ENCODE measurements at regions not wholly inside any gene's neighbourhood (a gene's known extent, or its start where the extent isn't known, plus 50 kb on each side); places are given as distances from the start of the nearest gene placed in this dataset.

GRCh38 chr13:22717036-22717435 is 463.7 kb upstream of the SGCG start:
- no peak for DNase-seq

GRCh38 chr13:22726726-22727125 is 454.1 kb upstream of the SGCG start:
- no peak for DNase-seq

DNA sequence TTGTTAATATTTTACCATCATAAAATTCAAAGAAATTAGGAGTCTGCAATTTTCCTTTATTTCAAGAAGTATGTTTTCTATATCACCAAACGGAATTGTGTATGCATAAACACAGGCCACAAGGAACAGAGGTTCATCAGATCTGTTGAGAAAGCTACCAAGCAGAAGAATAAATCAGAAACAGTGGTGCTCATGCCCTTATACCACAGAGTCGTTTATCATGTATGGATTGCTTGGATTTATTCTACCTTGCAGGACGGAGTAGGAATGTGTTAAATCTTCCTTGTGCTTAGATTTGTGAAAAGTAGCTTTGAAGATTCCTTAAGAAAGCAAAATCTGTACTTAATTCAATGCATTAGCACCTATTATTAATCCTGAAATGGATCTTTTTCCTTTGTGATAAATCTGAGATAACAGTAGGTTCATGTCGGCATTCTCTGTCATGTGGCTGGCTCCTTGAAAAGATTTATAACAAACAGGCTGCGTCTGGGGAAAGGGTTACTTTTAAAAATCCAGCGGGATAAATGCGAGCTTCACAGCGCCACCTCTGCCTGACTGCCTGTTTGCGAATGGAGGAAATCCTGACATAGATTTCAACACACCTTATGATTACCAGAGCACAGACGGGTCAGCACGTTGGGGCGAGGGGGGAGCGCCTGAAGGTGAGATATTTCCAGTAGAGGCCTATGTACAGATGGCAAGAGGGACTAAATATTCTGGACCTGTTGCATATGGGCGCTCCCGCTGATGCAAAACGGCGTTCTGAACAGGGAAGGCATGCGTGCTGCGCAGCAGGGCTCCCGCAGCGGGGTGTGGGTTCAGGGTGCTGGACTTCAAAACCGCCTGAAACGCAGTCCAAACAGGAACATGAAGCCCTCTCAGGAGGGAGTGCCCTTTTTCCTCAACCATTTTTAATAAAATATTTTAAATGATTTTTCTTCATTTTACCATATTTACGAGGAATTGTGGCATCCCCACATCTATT is 445.5 kb upstream of the SGCG start:
- no peak for DNase-seq

- no peak for DNase-seq
Observed at GRCh38 chr13:22736084-22736767, 444.6 kb upstream of the SGCG start.

GRCh38 chr13:22736768-22737092 is 444.0 kb upstream of the SGCG start:
- DNase-seq: no peak

DNA sequence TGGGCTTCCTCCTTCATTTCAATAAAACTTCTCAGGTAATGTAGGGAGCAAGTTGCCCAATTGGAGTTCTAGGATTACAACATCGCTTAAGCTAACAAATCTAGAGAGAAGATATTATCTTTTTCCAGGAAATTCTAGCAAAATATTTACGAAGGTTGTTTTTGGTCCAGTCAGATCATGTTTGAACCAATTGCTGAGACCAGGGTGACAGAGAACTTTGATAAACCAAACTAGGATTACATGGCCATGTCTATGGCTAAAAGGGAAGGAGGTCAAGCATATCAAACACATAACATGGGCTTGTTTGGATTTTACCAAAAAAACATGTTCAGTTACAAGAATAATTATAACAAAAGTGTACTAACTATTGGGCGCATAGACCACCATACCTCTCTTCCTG is 442.4 kb upstream of the SGCG start:
- DNase-seq: no peak

DNA sequence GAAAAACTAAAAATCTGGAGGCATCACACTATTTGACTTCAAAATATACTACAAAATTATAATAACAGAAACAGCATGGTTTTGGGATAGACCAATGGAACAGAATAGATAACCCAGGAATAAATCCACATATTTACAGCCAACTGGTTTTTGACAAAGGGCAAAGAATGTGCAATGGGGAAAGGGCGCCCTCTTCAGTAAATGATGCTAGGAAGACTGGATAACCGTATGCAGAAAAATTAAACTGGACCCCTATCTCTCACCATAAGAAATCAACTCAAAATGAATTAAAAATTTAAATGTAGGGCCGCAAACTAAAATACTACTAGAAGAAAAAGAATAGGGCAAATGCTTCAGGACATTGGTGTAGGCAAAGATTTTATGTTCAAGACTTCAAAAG is 440.5 kb upstream of the SGCG start:
- no peak for DNase-seq

DNA sequence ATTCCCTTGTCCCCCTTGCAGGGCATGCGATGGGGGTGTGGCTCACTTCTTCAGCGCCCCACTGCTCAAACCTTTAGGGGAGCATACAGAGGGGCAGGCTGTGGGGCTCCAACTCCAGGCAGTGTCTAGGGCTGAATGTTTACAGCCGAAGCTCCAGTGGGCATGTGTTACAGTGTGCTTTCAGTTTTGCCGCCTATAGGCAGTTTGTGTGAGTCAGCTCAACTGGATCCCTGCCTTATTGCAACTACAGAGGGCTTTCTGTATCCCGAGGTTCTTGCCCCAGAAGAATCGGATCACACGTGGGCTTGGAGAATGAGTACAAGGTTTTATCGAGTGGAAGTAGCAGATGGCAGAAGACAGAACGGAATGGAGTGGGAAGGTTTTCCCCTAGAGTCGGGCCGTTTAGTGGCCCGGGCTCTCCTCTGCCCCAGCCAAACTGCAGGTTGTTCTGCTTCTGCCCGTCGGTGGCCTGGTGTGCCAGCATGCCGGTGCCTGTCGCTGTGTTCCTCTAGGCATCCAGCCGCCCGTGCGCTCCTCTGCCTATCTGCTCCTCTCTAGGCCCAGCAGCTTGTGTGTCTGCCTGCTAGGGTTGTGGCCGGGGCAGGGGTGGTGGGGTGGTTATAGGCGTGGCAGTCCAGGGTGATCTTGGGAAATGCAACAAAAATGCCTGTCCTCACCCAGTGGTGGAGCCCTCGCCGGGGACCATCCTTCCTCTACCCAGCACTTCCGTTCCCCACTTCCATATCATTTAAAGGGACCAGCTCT is 435.9 kb upstream of the SGCG start:
- no peak for DNase-seq

DNA sequence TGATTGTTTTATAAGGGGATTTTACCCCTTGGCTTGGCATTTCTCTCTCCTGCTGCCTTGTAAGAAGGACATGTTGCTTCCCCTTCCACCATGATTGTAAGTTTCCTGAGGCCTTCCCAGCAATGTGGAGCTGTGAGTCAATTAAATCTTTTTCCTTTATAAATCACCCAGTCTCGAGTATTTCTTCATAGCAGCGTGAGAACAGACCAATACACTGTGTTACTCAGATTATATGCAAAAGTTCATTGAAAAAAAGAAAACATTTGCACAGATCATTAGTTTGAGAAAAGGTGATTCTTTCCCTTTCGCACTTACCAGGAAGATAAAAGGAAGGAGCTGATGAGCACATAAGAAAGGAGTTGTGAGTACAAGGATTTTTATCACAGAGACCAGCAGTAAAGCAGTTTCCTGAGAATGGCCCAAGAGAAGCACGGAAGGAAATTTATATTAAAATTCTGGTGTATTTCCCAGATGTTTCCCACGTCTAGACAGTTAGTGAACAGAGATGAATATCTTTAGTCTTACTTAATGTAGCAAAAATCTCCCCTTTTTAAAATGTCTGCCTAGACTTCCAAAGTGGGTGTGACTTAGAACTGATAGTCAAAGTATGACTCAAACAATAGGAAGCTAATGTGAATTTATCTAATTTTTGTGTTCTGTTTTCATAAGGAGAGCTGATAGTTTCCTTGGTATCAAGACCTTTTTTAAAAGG is 431.8 kb upstream of the SGCG start:
- no peak for DNase-seq

DNA sequence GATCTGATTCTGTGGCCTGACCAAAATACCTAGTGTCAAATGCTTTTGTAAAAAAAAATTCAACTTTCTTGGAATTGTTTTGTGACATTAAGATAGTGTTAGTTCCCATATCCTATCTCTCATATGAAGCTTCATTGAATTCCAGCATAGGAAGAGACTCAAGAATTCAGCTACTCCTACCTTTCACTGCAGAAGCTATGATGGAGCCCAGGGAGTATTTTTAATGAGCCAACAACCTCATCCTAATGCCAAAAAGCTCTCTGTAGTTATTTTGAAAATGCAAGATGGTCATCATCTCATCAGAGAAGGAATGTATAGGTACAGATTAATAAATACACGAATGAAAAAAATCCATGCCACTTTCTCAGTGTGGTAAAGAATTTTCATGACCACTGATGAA is 431.2 kb upstream of the SGCG start:
- no peak for DNase-seq

DNA sequence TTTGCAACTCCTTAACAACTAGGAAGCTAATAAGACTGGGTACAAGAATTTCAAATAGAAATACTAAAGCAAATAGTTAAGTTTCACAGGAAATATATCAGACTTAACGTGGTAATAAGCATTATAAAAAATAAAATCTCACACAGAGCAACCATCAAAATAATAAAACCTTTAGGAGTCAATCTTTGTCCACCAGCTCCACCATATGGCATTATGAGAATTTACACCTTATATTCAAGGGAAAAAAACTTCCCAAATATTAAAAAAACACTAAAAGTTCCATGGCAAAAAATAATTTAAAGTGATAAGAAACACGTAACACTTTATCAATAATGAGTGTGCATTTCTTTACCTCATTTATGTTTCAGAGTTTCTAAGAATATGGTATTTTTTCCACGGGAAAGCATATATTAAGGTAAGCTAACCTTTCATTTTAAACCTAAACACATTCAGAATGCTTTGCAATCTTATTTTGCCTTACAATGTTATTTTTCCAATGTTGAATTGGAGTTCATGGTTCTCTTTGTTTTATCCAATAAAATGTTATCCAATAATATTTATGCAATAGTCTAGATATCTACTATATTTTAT is 423.2 kb upstream of the SGCG start:
- no peak for DNase-seq

- DNase-seq: no peak
Observed at GRCh38 chr13:22758245-22758644, 422.5 kb upstream of the SGCG start.

GRCh38 chr13:22761709-22762108 is 419.1 kb upstream of the SGCG start:
- DNase-seq: no peak

- no peak for DNase-seq
Observed at GRCh38 chr13:22765547-22765946, 415.2 kb upstream of the SGCG start.

DNA sequence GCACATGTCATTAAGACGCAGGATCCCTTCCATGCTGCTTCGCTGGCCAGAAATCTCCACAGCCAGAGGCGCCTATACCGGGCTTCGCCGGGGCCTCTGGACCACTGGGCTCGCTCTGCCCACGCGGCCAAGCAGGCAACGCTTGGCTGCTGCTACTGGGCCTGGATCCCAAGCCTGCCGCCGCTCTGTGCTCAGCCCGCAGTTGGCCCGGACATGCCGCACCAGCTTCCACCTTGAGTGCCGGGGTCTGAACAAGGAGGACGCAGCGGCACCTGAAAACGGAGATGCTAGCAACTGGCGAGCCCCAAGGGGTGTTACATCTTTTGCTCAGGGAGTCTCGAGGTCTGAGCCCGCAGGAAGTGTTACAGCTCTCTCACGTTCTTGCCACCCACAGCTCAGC is 409.9 kb upstream of the SGCG start:
- no peak for DNase-seq

GRCh38 chr13:22773465-22773864 is 407.3 kb upstream of the SGCG start:
- DNase-seq: no peak

GRCh38 chr13:22776394-22777186 is 404.2 kb upstream of the SGCG start:
- no peak for DNase-seq

GRCh38 chr13:22777207-22777606 is 403.6 kb upstream of the SGCG start:
- DNase-seq: no peak

GRCh38 chr13:22789027-22789593 is 391.7 kb upstream of the SGCG start:
- no peak for DNase-seq

DNA sequence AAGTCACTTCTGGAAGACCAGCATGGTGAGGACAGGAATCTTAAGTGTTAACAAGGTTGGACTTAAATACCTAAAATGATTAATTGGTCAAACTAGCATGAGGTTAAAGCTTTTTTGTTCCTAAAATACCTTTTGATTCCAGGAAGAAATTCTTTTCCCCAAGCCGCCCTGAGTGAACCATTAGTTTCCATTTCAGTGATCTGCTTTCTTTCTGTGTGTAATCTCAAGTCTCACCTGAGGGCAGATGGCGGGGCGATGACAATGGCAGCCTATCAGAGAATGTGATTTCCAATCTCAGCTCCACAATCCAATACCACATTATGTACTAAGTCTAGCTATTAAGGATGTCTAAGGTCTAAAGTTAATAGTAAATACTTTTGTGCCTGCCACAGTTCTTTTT is 390.9 kb upstream of the SGCG start:
- DNase-seq: no peak

DNA sequence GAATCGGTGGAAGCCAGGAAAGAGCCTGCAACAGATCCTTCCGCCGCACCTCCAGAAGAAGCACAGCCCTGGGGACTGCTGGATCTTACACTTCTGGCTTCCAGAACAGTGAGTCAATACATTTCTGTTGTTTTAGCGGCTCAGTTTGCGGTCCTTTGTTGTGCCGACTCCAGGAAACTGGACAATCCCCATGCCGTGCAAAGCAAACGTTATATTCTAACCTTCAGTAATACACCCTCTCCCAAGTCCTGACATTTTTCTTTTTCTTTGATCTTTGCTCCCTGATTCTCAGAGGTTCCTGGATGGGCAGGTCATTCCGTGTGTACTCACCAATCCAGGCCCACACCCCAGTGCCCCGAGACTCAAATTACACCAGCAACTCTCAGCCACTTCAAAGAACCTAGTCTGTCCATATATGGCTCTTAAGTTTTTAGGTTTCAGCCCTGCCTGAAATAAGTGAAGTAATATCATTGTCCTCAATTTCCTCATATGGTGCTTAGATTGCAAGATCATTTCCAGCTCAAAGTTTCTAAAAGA is 387.1 kb upstream of the SGCG start:
- DNase-seq: no peak

Measured in effector CD8-positive, alpha-beta T cell (primary cell).